Testis (tissue), 2 donors: ENCODE measurements at regions not wholly inside any gene's neighbourhood (a gene's known extent, or its start where the extent isn't known, plus 50 kb on each side); places are given as distances from the start of the nearest gene placed in this dataset.

ENCODE experiments used
- CTCF ChIP-seq, 3 experiments: fragments of 450-650 bp in 2 of 3; fragments of 200-600 bp in 1 of 3; sonication (generic) in 1 of 3; IDR thresholded peaks; one replicate each; pipeline ENCODE4 v1.5.1; 2016 to 2019; ENCODE audit warnings: antibody characterized with exemption in 3 of 3, mild to moderate bottlenecking in 2 of 3, moderate library complexity in 1 of 3
- POLR2A ChIP-seq: fragments of 450-650 bp; IDR thresholded peaks from one replicate; pipeline ENCODE4 v1.6.1; 2017; ENCODE audit warnings: antibody characterized with exemption, mild to moderate bottlenecking, moderate library complexity

GRCh38 chr3:28786446-28786845 lies 437.8 kb upstream of the AZI2 start:
- TF ChIP-seq CTCF (IDR thresholded peaks at IDR 0.05): no peak
- no peak for TF ChIP-seq POLR2A
